ENCODE measurements at regions not wholly inside any gene's neighbourhood (a gene's known extent, or its start where the extent isn't known, plus 50 kb on each side); places are given as distances from the start of the nearest gene placed in this dataset.

DNA sequence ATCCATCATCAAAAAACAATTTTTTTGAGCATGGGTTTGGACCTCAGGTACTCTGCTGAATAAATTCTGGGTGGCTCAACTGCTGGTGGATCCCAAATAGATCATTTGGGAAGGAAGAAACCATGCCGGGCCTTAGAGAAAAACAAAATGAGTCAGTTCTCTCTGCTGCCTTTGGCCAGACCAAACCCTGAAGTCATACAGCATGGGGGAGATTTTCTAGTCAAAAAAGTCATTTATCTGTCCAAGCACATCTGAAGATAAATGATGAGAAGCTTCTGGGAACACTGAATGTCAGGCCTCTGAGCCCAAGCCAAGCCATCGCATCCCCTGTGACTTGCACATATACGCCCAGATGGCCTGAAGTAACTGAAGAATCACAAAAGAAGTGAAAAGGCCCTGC is 261.4 kb downstream of the DHX15 start:
- TF ChIP-seq, protein P1, sequence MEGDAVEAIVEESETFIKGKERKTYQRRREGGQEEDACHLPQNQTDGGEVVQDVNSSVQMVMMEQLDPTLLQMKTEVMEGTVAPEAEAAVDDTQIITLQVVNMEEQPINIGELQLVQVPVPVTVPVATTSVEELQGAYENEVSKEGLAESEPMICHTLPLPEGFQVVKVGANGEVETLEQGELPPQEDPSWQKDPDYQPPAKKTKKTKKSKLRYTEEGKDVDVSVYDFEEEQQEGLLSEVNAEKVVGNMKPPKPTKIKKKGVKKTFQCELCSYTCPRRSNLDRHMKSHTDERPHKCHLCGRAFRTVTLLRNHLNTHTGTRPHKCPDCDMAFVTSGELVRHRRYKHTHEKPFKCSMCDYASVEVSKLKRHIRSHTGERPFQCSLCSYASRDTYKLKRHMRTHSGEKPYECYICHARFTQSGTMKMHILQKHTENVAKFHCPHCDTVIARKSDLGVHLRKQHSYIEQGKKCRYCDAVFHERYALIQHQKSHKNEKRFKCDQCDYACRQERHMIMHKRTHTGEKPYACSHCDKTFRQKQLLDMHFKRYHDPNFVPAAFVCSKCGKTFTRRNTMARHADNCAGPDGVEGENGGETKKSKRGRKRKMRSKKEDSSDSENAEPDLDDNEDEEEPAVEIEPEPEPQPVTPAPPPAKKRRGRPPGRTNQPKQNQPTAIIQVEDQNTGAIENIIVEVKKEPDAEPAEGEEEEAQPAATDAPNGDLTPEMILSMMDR (IDR thresholded peaks at IDR 0.05; ENCODE audit: extremely low read depth in 1 of 2, insufficient read depth in 1 of 2, low read depth in 1 of 2, low read length in 2 of 2): no peak
- TF ChIP-seq POLR2A (IDR thresholded peaks at IDR 0.05; ENCODE audit: low read depth, low read length) (no peak), JUN (IDR thresholded peaks at IDR 0.05; ENCODE audit: borderline replicate concordance, insufficient read depth, insufficient read length, low read depth) (no peak), POLR2AphosphoS5 (IDR thresholded peaks at IDR 0.05; ENCODE audit: insufficient read depth, low read depth, low read length) (no peak), MAX (IDR thresholded peaks at IDR 0.05; ENCODE audit: insufficient read depth, insufficient read length) (no peak), MYC (IDR thresholded peaks at IDR 0.05; ENCODE audit: low read depth, low read length) (no peak), EZH2 (IDR thresholded peaks at IDR 0.05; ENCODE audit: borderline replicate concordance, low read depth, low read length, severe bottlenecking) (no peak)

Measured in endothelial cell of umbilical vein (primary cell).